ENCODE measurements at regions not wholly inside any gene's neighbourhood (a gene's known extent, or its start where the extent isn't known, plus 50 kb on each side); places are given as distances from the start of the nearest gene placed in this dataset.

GRCh38 chr3:162125790-162126189 is 629.2 kb downstream of the OTOL1 start:
- DNase-seq (ENCODE audit: low read depth in 2 of 2) = no peak

GRCh38 chr3:162130582-162130981 is 634.0 kb downstream of the OTOL1 start:
- no peak for DNase-seq (ENCODE audit: low read depth in 2 of 2)

GRCh38 chr3:162132981-162133380 is 636.4 kb downstream of the OTOL1 start:
- no peak for DNase-seq (ENCODE audit: low read depth in 2 of 2)

- DNase-seq (ENCODE audit: low read depth in 2 of 2) = no peak
These were observed 638.0 kb downstream of the OTOL1 start for GRCh38 chr3:162134571-162134970.

- DNase-seq (ENCODE audit: low read depth in 2 of 2) = no peak
These were observed 639.5 kb downstream of the OTOL1 start for GRCh38 chr3:162136136-162136535.

- no peak for DNase-seq (ENCODE audit: low read depth in 2 of 2)
These were observed 641.9 kb downstream of the OTOL1 start for GRCh38 chr3:162138509-162138908.

GRCh38 chr3:162139841-162140240 is 643.2 kb downstream of the OTOL1 start:
- no peak for DNase-seq (ENCODE audit: low read depth in 2 of 2)

GRCh38 chr3:162141272-162141791 is 644.7 kb downstream of the OTOL1 start:
- no peak for DNase-seq (ENCODE audit: low read depth in 2 of 2)

- no peak for DNase-seq (ENCODE audit: low read depth in 2 of 2)
These were observed 645.9 kb downstream of the OTOL1 start for GRCh38 chr3:162142511-162142910.

- DNase-seq (ENCODE audit: low read depth in 2 of 2) = no peak
These were observed 646.6 kb downstream of the OTOL1 start for GRCh38 chr3:162143180-162143579.

- DNase-seq (ENCODE audit: low read depth in 2 of 2) = no peak
These were observed 651.4 kb downstream of the OTOL1 start for GRCh38 chr3:162147996-162148395.

GRCh38 chr3:162150790-162151189 is 654.2 kb downstream of the OTOL1 start:
- no peak for DNase-seq (ENCODE audit: low read depth in 2 of 2)

- DNase-seq (ENCODE audit: low read depth in 2 of 2) = no peak
These were observed 656.0 kb downstream of the OTOL1 start for GRCh38 chr3:162152636-162153035.

GRCh38 chr3:162161595-162161994 is 665.0 kb downstream of the OTOL1 start:
- DNase-seq (ENCODE audit: low read depth in 2 of 2) = no peak

- no peak for DNase-seq (ENCODE audit: low read depth in 2 of 2)
These were observed 668.7 kb downstream of the OTOL1 start for GRCh38 chr3:162165346-162165745.

GRCh38 chr3:162166543-162166942 is 669.9 kb downstream of the OTOL1 start:
- DNase-seq (ENCODE audit: low read depth in 2 of 2) = no peak

GRCh38 chr3:162168715-162169114 is 672.1 kb downstream of the OTOL1 start:
- no peak for DNase-seq (ENCODE audit: low read depth in 2 of 2)

GRCh38 chr3:162170581-162170980 is 674.0 kb downstream of the OTOL1 start:
- no peak for DNase-seq (ENCODE audit: low read depth in 2 of 2)

GRCh38 chr3:162171970-162172369 is 675.4 kb downstream of the OTOL1 start:
- no peak for DNase-seq (ENCODE audit: low read depth in 2 of 2)

GRCh38 chr3:162175145-162175544 is 678.5 kb downstream of the OTOL1 start:
- no peak for DNase-seq (ENCODE audit: low read depth in 2 of 2)

- DNase-seq (ENCODE audit: low read depth in 2 of 2) = no peak
These were observed 679.3 kb downstream of the OTOL1 start for GRCh38 chr3:162175878-162176277.

GRCh38 chr3:162183440-162183839 is 686.8 kb downstream of the OTOL1 start:
- no peak for DNase-seq (ENCODE audit: low read depth in 2 of 2)

- no peak for DNase-seq (ENCODE audit: low read depth in 2 of 2)
These were observed 695.9 kb downstream of the OTOL1 start for GRCh38 chr3:162192340-162193029.
